ENCODE measurements at regions not wholly inside any gene's neighbourhood (a gene's known extent, or its start where the extent isn't known, plus 50 kb on each side); places are given as distances from the start of the nearest gene placed in this dataset.

DNA sequence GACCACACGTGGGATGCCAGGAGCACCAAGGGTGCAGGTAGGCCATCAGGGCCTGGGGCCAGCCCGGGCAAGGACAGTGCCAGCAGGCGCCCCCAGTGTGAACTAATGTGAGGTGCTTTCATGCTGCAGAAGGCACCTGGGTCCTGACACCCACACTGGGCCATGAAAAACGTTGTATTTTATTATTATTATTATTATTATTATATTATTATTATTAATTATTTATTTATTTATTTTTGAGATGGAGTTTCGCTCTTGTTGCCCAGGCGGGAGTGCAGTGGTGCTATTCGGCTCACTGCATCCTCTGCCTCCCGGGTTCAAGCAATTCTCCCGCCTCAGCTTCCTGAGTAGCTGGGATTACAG is 1267.3 kb downstream of the BRD1 start:
- H4K20me1 ChIP-seq (ENCODE audit: insufficient read depth, low read length): peaks cover 2% of the 10 kb centered on the region; the same call in 1 of the 2 replicates
- BruUV-seq (replicated peaks): no TSS peak
- no peaks in the 10 kb centered on the region for H3K79me2 ChIP-seq (ENCODE audit: insufficient read depth, low read length)
- no peaks in the 10 kb centered on the region for H3K36me3 ChIP-seq (replicated peaks in 1 of 2; ENCODE audit: control insufficient read depth in 1 of 2, insufficient read depth in 2 of 2, low read length in 2 of 2)
- ChIA-PET CTCF (ENCODE audit: low intra/inter-chr PET ratio, low total read pairs) (no interaction called here), POLR2A (no interaction called here)
- FAIRE-seq (no peak), DNase-seq (ENCODE audit: low spot score) (no peak), ATAC-seq (no peak)
- H2AFZ ChIP-seq (ENCODE audit: low read length): no peak overlapping the region
- no peak for TF ChIP-seq GPN1 (CRISPR knock-in tag; IDR thresholded peaks at IDR 0.05; ENCODE audit: borderline replicate concordance)
- TF ChIP-seq ZNF234 (CRISPR knock-in tag; conservative IDR thresholded peaks at IDR 0.05): no peak
- TF ChIP-seq CSRNP1 (CRISPR knock-in tag; IDR thresholded peaks at IDR 0.05): no peak
- no peak for TF ChIP-seq CBX5 (CRISPR knock-in tag; IDR thresholded peaks at IDR 0.05; ENCODE audit: borderline replicate concordance)
- TF ChIP-seq TEAD3 (CRISPR knock-in tag; optimal IDR thresholded peaks at IDR 0.05; ENCODE audit: borderline replicate concordance): no peak
- TF ChIP-seq NCOR1 (IDR thresholded peaks at IDR 0.05; ENCODE audit: borderline replicate concordance, low read length): no peak
- no peak for TF ChIP-seq DNMT1 (CRISPR knock-in tag; IDR thresholded peaks at IDR 0.05)
- no peak for TF ChIP-seq RBFOX2 (IDR thresholded peaks at IDR 0.05; ENCODE audit: low read depth, low read length)
- TF ChIP-seq ZNF431 (CRISPR knock-in tag; IDR thresholded peaks at IDR 0.05; ENCODE audit: borderline replicate concordance, low read depth): no peak
- no peak for TF ChIP-seq MBD4 (IDR thresholded peaks at IDR 0.05; ENCODE audit: borderline replicate concordance, low read length)
- TF ChIP-seq KAT8 (CRISPR knock-in tag; IDR thresholded peaks at IDR 0.05): no peak
- TF ChIP-seq NFATC3 (CRISPR knock-in tag; IDR thresholded peaks at IDR 0.05): no peak
- TF ChIP-seq JUND (CRISPR knock-in tag; IDR thresholded peaks at IDR 0.05): no peak
- no peak for TF ChIP-seq ELF3 (CRISPR knock-in tag; IDR thresholded peaks at IDR 0.05)
- no peak for TF ChIP-seq ZBTB7A (CRISPR knock-in tag; IDR thresholded peaks at IDR 0.05)
- no peak for TF ChIP-seq HNRNPUL1 (IDR thresholded peaks at IDR 0.05; ENCODE audit: low read depth, low read length)
- peaks cover 6% of the 10 kb centered on the region; the same call in 1 of the 2 replicates for H3K4me1 ChIP-seq (ENCODE audit: insufficient read depth, low read length)
- H3K27ac ChIP-seq (ENCODE audit: extremely low read length, insufficient read depth, low read length): no peak overlapping the region
- intact Hi-C loops (cut with micrococcal nuclease; ENCODE audit: unreplicated experiment): no loop called here
- no peak overlapping the region for H3K9ac ChIP-seq (ENCODE audit: insufficient read depth, low read depth, low read length)
- no peaks in the 10 kb centered on the region for H3K9me3 ChIP-seq (ENCODE audit: low read length)
- WGBS (ENCODE audit: low lambda C conversion rate): 19% methylated on average over 6 of the region's 9 CpGs
- in situ Hi-C loops (cut with HindIII; ENCODE audit: extremely low pct_ligation_motif_present, low pct_unique_long_range_greater_than_20kb): loop anchor here (25.0 kb wide), 1 partner anchor 752 kb away; no protein-coding TSS in a partner anchor
- peaks cover 12 to 47% of the 10 kb centered on the region in 2 experiments for H3K27me3 ChIP-seq (ENCODE audit: control insufficient read depth in 1 of 2, insufficient read depth in 2 of 2, low read length in 2 of 2)
- H3K4me2 ChIP-seq (ENCODE audit: low read depth, low read length): no peak overlapping the region
- no peak overlapping the region for H3K4me3 ChIP-seq (replicated peaks in 1 of 3; ENCODE audit: insufficient read depth in 1 of 3, low read depth in 2 of 3, low read length in 3 of 3)

All from HepG2 (cell line).